HepG2 (cell line): ENCODE measurements at regions not wholly inside any gene's neighbourhood (a gene's known extent, or its start where the extent isn't known, plus 50 kb on each side); places are given as distances from the start of the nearest gene placed in this dataset.

Source experiments
- ESRRA ChIP-seq: sonication (generic); formaldehyde crosslinking; IDR thresholded peaks from 2 replicates; pipeline ENCODE4 v1.5.1; 2020; ENCODE audit warnings: mild to moderate bottlenecking, low read depth, missing genetic modification reagents
- SP140L ChIP-seq: sonication (generic); formaldehyde crosslinking; IDR thresholded peaks from 2 replicates; pipeline ENCODE4 v1.4.0; 2020; ENCODE audit warnings: missing genetic modification reagents, borderline replicate concordance
- ZNF589 ChIP-seq: sonication (generic); formaldehyde crosslinking; conservative IDR thresholded peaks from 2 replicates; pipeline ENCODE4 v1.8.0; 2022; ENCODE audit warnings: mild to moderate bottlenecking, moderate library complexity, missing genetic modification reagents

- no peak for TF ChIP-seq ZNF589
- TF ChIP-seq ESRRA = no peak
- TF ChIP-seq SP140L (CRISPR knock-in tag) = no peak
Observed at GRCh38 chr19:28481674-28482073, 731.3 kb downstream of the UQCRFS1 start.
